ENCODE measurements at regions not wholly inside any gene's neighbourhood (a gene's known extent, or its start where the extent isn't known, plus 50 kb on each side); places are given as distances from the start of the nearest gene placed in this dataset.
"Not testable (repeated sequence)": the region's sequence is repeated elsewhere in the genome, so short reads cannot be mapped to it uniquely, and the experiment has no call there.

- Histone ChIP-seq H3K27ac (ENCODE audit: low read length) (no peak overlapping the region), H3K36me3 (ENCODE audit: control insufficient read depth, low read depth, low read length) (no peaks in the 10 kb centered on the region), H3K9ac (ENCODE audit: low read length) (no peak overlapping the region), H3K4me1 (ENCODE audit: control insufficient read depth, low read depth, low read length) (no peaks in the 10 kb centered on the region), H3K9me3 (ENCODE audit: control insufficient read depth, low read depth, low read length) (no peaks in the 10 kb centered on the region), H3K4me3 (ENCODE audit: low read length) (no peak overlapping the region), H3K27me3 (ENCODE audit: control insufficient read depth, insufficient read depth, low read length) (no peaks in the 10 kb centered on the region)
Measured at GRCh38 chr3:162670181-162670580, 1173.6 kb downstream of the OTOL1 start.

- H3K27me3 ChIP-seq (ENCODE audit: control insufficient read depth, insufficient read depth, low read length) = no peaks in the 10 kb centered on the region
- no peak overlapping the region for H3K9ac ChIP-seq (ENCODE audit: low read length)
- no peaks in the 10 kb centered on the region for H3K9me3 ChIP-seq (ENCODE audit: control insufficient read depth, low read depth, low read length)
- H3K4me1 ChIP-seq (ENCODE audit: control insufficient read depth, low read depth, low read length) = peaks cover 16% of the 10 kb centered on the region
- no peaks in the 10 kb centered on the region for H3K36me3 ChIP-seq (ENCODE audit: control insufficient read depth, low read depth, low read length)
- H3K27ac ChIP-seq (ENCODE audit: low read length) = no peak overlapping the region
- H3K4me3 ChIP-seq (ENCODE audit: low read length) = no peak overlapping the region
Measured at GRCh38 chr3:162677475-162677874, 1180.9 kb downstream of the OTOL1 start.

- no peaks in the 10 kb centered on the region for H3K9me3 ChIP-seq (ENCODE audit: control insufficient read depth, low read depth, low read length)
- no peak overlapping the region for H3K9ac ChIP-seq (ENCODE audit: low read length)
- H3K27ac ChIP-seq (ENCODE audit: low read length) = no peak overlapping the region
- no peaks in the 10 kb centered on the region for H3K27me3 ChIP-seq (ENCODE audit: control insufficient read depth, insufficient read depth, low read length)
- H3K4me1 ChIP-seq (ENCODE audit: control insufficient read depth, low read depth, low read length) = peaks cover 16% of the 10 kb centered on the region
- H3K4me3 ChIP-seq (ENCODE audit: low read length) = no peak overlapping the region
- H3K36me3 ChIP-seq (ENCODE audit: control insufficient read depth, low read depth, low read length) = no peaks in the 10 kb centered on the region
Measured at GRCh38 chr3:162678941-162679340, 1182.3 kb downstream of the OTOL1 start.

GRCh38 chr3:162684260-162684659 is 1187.7 kb downstream of the OTOL1 start:
- no peaks in the 10 kb centered on the region for H3K27me3 ChIP-seq (ENCODE audit: control insufficient read depth, insufficient read depth, low read length)
- H3K4me1 ChIP-seq (ENCODE audit: control insufficient read depth, low read depth, low read length) = peaks cover 9% of the 10 kb centered on the region
- no peak overlapping the region for H3K4me3 ChIP-seq (ENCODE audit: low read length)
- H3K9me3 ChIP-seq (ENCODE audit: control insufficient read depth, low read depth, low read length) = no peaks in the 10 kb centered on the region
- no peaks in the 10 kb centered on the region for H3K36me3 ChIP-seq (ENCODE audit: control insufficient read depth, low read depth, low read length)
- H3K27ac ChIP-seq (ENCODE audit: low read length) = no peak overlapping the region
- no peak overlapping the region for H3K9ac ChIP-seq (ENCODE audit: low read length)

GRCh38 chr3:162699291-162699690 is 1202.7 kb downstream of the OTOL1 start:
- H3K9me3 ChIP-seq (ENCODE audit: control insufficient read depth, low read depth, low read length) = no peaks in the 10 kb centered on the region
- no peak overlapping the region for H3K9ac ChIP-seq (ENCODE audit: low read length)
- no peaks in the 10 kb centered on the region for H3K4me1 ChIP-seq (ENCODE audit: control insufficient read depth, low read depth, low read length)
- no peak overlapping the region for H3K4me3 ChIP-seq (ENCODE audit: low read length)
- H3K27ac ChIP-seq (ENCODE audit: low read length) = no peak overlapping the region
- no peaks in the 10 kb centered on the region for H3K27me3 ChIP-seq (ENCODE audit: control insufficient read depth, insufficient read depth, low read length)
- H3K36me3 ChIP-seq (ENCODE audit: control insufficient read depth, low read depth, low read length) = no peaks in the 10 kb centered on the region

- Histone ChIP-seq H3K36me3 (ENCODE audit: control insufficient read depth, low read depth, low read length) (no peaks in the 10 kb centered on the region), H3K27me3 (ENCODE audit: control insufficient read depth, insufficient read depth, low read length) (no peaks in the 10 kb centered on the region), H3K9me3 (ENCODE audit: control insufficient read depth, low read depth, low read length) (no peaks in the 10 kb centered on the region), H3K4me3 (ENCODE audit: low read length) (no peak overlapping the region), H3K27ac (ENCODE audit: low read length) (no peak overlapping the region), H3K4me1 (ENCODE audit: control insufficient read depth, low read depth, low read length) (no peaks in the 10 kb centered on the region), H3K9ac (ENCODE audit: low read length) (no peak overlapping the region)
Measured at GRCh38 chr3:162701211-162701610, 1204.6 kb downstream of the OTOL1 start.

GRCh38 chr3:162702768-162703385 is 1206.3 kb downstream of the OTOL1 start:
- no peaks in the 10 kb centered on the region for H3K27me3 ChIP-seq (ENCODE audit: control insufficient read depth, insufficient read depth, low read length)
- H3K4me1 ChIP-seq (ENCODE audit: control insufficient read depth, low read depth, low read length) = no peaks in the 10 kb centered on the region
- no peaks in the 10 kb centered on the region for H3K36me3 ChIP-seq (ENCODE audit: control insufficient read depth, low read depth, low read length)
- H3K9ac ChIP-seq (ENCODE audit: low read length) = no peak overlapping the region
- no peaks in the 10 kb centered on the region for H3K9me3 ChIP-seq (ENCODE audit: control insufficient read depth, low read depth, low read length)
- no peak overlapping the region for H3K4me3 ChIP-seq (ENCODE audit: low read length)
- H3K27ac ChIP-seq (ENCODE audit: low read length) = no peak overlapping the region

GRCh38 chr3:162704238-162704637 is 1207.6 kb downstream of the OTOL1 start:
- H3K4me3 ChIP-seq (ENCODE audit: low read length) = no peak overlapping the region
- H3K27ac ChIP-seq (ENCODE audit: low read length) = no peak overlapping the region

GRCh38 chr3:162704799-162705385 is 1208.3 kb downstream of the OTOL1 start:
- H3K27ac ChIP-seq (ENCODE audit: low read length) = no peak overlapping the region
- no peaks in the 10 kb centered on the region for H3K4me1 ChIP-seq (ENCODE audit: control insufficient read depth, low read depth, low read length)
- H3K9ac ChIP-seq (ENCODE audit: low read length) = no peak overlapping the region
- H3K36me3 ChIP-seq (ENCODE audit: control insufficient read depth, low read depth, low read length) = no peaks in the 10 kb centered on the region
- H3K27me3 ChIP-seq (ENCODE audit: control insufficient read depth, insufficient read depth, low read length) = no peaks in the 10 kb centered on the region
- no peak overlapping the region for H3K4me3 ChIP-seq (ENCODE audit: low read length)
- H3K9me3 ChIP-seq (ENCODE audit: control insufficient read depth, low read depth, low read length) = no peaks in the 10 kb centered on the region

More at GRCh38 chr3:162704238-162704637, 1207.6 kb downstream of the OTOL1 start:
- Histone ChIP-seq H3K36me3 (ENCODE audit: control insufficient read depth, low read depth, low read length) (no peaks in the 10 kb centered on the region), H3K4me1 (ENCODE audit: control insufficient read depth, low read depth, low read length) (no peaks in the 10 kb centered on the region), H3K27me3 (ENCODE audit: control insufficient read depth, insufficient read depth, low read length) (no peaks in the 10 kb centered on the region), H3K9ac (ENCODE audit: low read length) (no peak overlapping the region), H3K9me3 (ENCODE audit: control insufficient read depth, low read depth, low read length) (no peaks in the 10 kb centered on the region)

GRCh38 chr3:162708394-162708793 is 1211.8 kb downstream of the OTOL1 start:
- H3K36me3 ChIP-seq (ENCODE audit: control insufficient read depth, low read depth, low read length); H3K27me3 ChIP-seq (ENCODE audit: control insufficient read depth, insufficient read depth, low read length); H3K4me1 ChIP-seq (ENCODE audit: control insufficient read depth, low read depth, low read length); H3K9ac ChIP-seq (ENCODE audit: low read length); H3K4me3 ChIP-seq (ENCODE audit: low read length); H3K9me3 ChIP-seq (ENCODE audit: control insufficient read depth, low read depth, low read length); H3K27ac ChIP-seq (ENCODE audit: low read length): not testable (repeated sequence)

GRCh38 chr3:162708942-162709706 is 1212.5 kb downstream of the OTOL1 start:
- H3K36me3 ChIP-seq (ENCODE audit: control insufficient read depth, low read depth, low read length); H3K9me3 ChIP-seq (ENCODE audit: control insufficient read depth, low read depth, low read length); H3K27ac ChIP-seq (ENCODE audit: low read length); H3K9ac ChIP-seq (ENCODE audit: low read length); H3K4me3 ChIP-seq (ENCODE audit: low read length); H3K4me1 ChIP-seq (ENCODE audit: control insufficient read depth, low read depth, low read length); H3K27me3 ChIP-seq (ENCODE audit: control insufficient read depth, insufficient read depth, low read length): not testable (repeated sequence)

All from iPS-18a (cell line).